Endothelial cell of umbilical vein (primary cell): ENCODE measurements at regions not wholly inside any gene's neighbourhood (a gene's known extent, or its start where the extent isn't known, plus 50 kb on each side); places are given as distances from the start of the nearest gene placed in this dataset.

Source experiments
- BruUV-seq: library from RNA; stranded (reverse); fragments of 400-500 nt; replicated peaks from 2 replicates; lab custom pipeline; 2021; lab: Mats Ljungman, UMichigan
- CTCF ChIA-PET: fragments of 300-600, 350-600 bp; sonication (Branson Sonifier 250); formaldehyde crosslinking; loops from one replicate; lab custom pipeline; 2021; ENCODE audit warnings: antibody characterized with exemption, inconsistent platforms; lab: Charles Lee
- POLR2A ChIA-PET: fragments of 300-600, 350-600 bp; sonication (Branson Sonifier 250); formaldehyde crosslinking; loops from one replicate; lab custom pipeline; 2021; ENCODE audit warnings: antibody characterized with exemption, inconsistent platforms; lab: Charles Lee
- DNase-seq: peaks from one replicate; pipeline ENCODE4 v3.0.0-alpha.2; 2011; ENCODE audit warnings: low read depth, low spot score
- FAIRE-seq: peaks from 2 replicates; lab custom pipeline; 2011; peaks lifted over from hg19 to GRCh38; lab: Jason Lieb, UNC
- H2AFZ ChIP-seq: 2 replicates; pipeline ENCODE4 v1.6.0; 2012; ENCODE audit warnings: low read depth, low read length, control low read depth, inconsistent platforms
- H3K27ac ChIP-seq: 2 replicates; pipeline ENCODE4 v1.5.1; 2011; ENCODE audit warnings: low read depth, mild to moderate bottlenecking, control low read depth, low read length, moderate library complexity; ENCODE audit not compliant: insufficient read depth
- H3K27me3 ChIP-seq, 2 experiments: 2 replicates each; pipeline versions ENCODE4 v1.6.0 to v1.6.1; 2011; ENCODE audit warnings: low read length in 2 of 2, mixed read lengths in 1 of 2; ENCODE audit not compliant: control insufficient read depth in 2 of 2, insufficient read depth in 2 of 2
- H3K36me3 ChIP-seq, 2 experiments: 2 replicates in 1 of 2; 3 replicates in 1 of 2; pipeline ENCODE4 v1.5.1; 2011; ENCODE audit warnings: low read length in 2 of 2, mild to moderate bottlenecking in 1 of 2, moderate library complexity in 1 of 2; ENCODE audit not compliant: control insufficient read depth in 2 of 2, insufficient read depth in 2 of 2; ENCODE audit errors: extremely low read depth in 1 of 2
- H3K4me1 ChIP-seq: 3 replicates; pipeline ENCODE4 v1.5.1; 2011; ENCODE audit warnings: mild to moderate bottlenecking, low read length; ENCODE audit not compliant: control insufficient read depth, insufficient read depth; ENCODE audit errors: extremely low read depth
- H3K4me2 ChIP-seq: 2 replicates; pipeline ENCODE4 v1.6.1; 2011; ENCODE audit warnings: low read length, control low read depth, mixed read lengths; ENCODE audit not compliant: insufficient read depth
- H3K4me3 ChIP-seq, 3 experiments: fragments of 200-600 bp in 1 of 3; sonication (generic), shearing (Covaris generic) in 1 of 3; replicated peaks in 1 of 3; 2 replicates each; pipeline ENCODE4 v1.5.1; 2011 to 2016; ENCODE audit warnings: control low read depth in 3 of 3, low read length in 3 of 3, mild to moderate bottlenecking in 2 of 3, inconsistent platforms in 1 of 3, low read depth in 1 of 3, moderate library complexity in 1 of 3; ENCODE audit not compliant: insufficient read depth in 1 of 3
- H3K79me2 ChIP-seq: 2 replicates; pipeline ENCODE4 v1.6.0; 2012; ENCODE audit warnings: low read length, inconsistent platforms; ENCODE audit not compliant: control insufficient read depth, insufficient read depth
- H3K9ac ChIP-seq: replicated peaks from 2 replicates; pipeline ENCODE3; 2011; ENCODE audit warnings: low read length, control low read depth; ENCODE audit not compliant: insufficient read depth; ENCODE audit errors: extremely low read depth
- H3K9me1 ChIP-seq: replicated peaks from 3 replicates; pipeline ENCODE4 v1.6.0; 2011; ENCODE audit warnings: mild to moderate bottlenecking, low read length; ENCODE audit not compliant: control insufficient read depth, insufficient read depth; ENCODE audit errors: extremely low read depth
- H3K9me3 ChIP-seq: replicated peaks from 2 replicates; pipeline ENCODE4 v1.5.1; 2012; ENCODE audit warnings: low read length, inconsistent platforms; ENCODE audit not compliant: control insufficient read depth, insufficient read depth
- H4K20me1 ChIP-seq: replicated peaks from 2 replicates; pipeline ENCODE3; 2011; ENCODE audit warnings: mild to moderate bottlenecking, low read length; ENCODE audit not compliant: control insufficient read depth, insufficient read depth; ENCODE audit errors: extremely low read depth
- EZH2 ChIP-seq: IDR thresholded peaks from 2 replicates; pipeline ENCODE4 v1.6.1; 2012; ENCODE audit warnings: borderline replicate concordance, low read depth, mild to moderate bottlenecking, moderate library complexity, low read length, inconsistent platforms; ENCODE audit not compliant: severe bottlenecking
- FOS ChIP-seq: IDR thresholded peaks from 2 replicates; pipeline ENCODE4 v1.6.1; 2011; ENCODE audit warnings: mild to moderate bottlenecking, low read length, moderate library complexity, borderline replicate concordance; ENCODE audit not compliant: insufficient read depth
- GATA2 ChIP-seq: IDR thresholded peaks from 2 replicates; pipeline ENCODE4 v1.7.0; 2011; ENCODE audit warnings: low read depth, mild to moderate bottlenecking, moderate library complexity, mixed read lengths, low read length; ENCODE audit not compliant: insufficient read length, insufficient read depth
- JUN ChIP-seq: IDR thresholded peaks from 2 replicates; pipeline ENCODE4 v1.6.1; 2011; ENCODE audit warnings: borderline replicate concordance, low read depth; ENCODE audit not compliant: insufficient read length, insufficient read depth
- MYC ChIP-seq: IDR thresholded peaks from one replicate; pipeline ENCODE4 v1.6.1; 2011; ENCODE audit warnings: mild to moderate bottlenecking, low read depth, low read length
- POLR2A ChIP-seq: IDR thresholded peaks from 2 replicates; pipeline ENCODE4 v1.6.1; 2012; ENCODE audit warnings: low read depth, mild to moderate bottlenecking, control low read depth, low read length
- POLR2AphosphoS5 ChIP-seq: IDR thresholded peaks from 2 replicates; pipeline ENCODE4 v1.6.1; 2012; ENCODE audit warnings: low read depth, mild to moderate bottlenecking, control low read depth, low read length, moderate library complexity; ENCODE audit not compliant: insufficient read depth
- dilution Hi-C: fragments of 300-500 bp; cut with MboI; formaldehyde crosslinking; loops from one replicate; pipeline ENCODE4 v1.15.0; 2019; ENCODE audit warnings: low sequenced_read_pairs; ENCODE audit not compliant: extremely low pct_ligation_motif_present
- intact Hi-C: fragments of 100-400 bp; cut with micrococcal nuclease; formaldehyde crosslinking; loops from one replicate; pipeline ENCODE4 v1.10.0; 2022
- TF ChIP-seq, protein P1 (sequence below), 2 donors: IDR thresholded peaks; 1 replicate in 1 of 2; 2 replicates in 1 of 2; pipeline ENCODE4 v1.5.1; 2011; ENCODE audit warnings: low read length in 2 of 2, mild to moderate bottlenecking in 2 of 2, moderate library complexity in 2 of 2, control low read depth in 1 of 2, inconsistent platforms in 1 of 2, low read depth in 1 of 2; ENCODE audit not compliant: insufficient read depth in 1 of 2; ENCODE audit errors: extremely low read depth in 1 of 2
- TF ChIP-seq, protein P2 (sequence below): IDR thresholded peaks from 2 replicates; pipeline ENCODE4 v1.6.1; 2011; ENCODE audit not compliant: insufficient read depth, insufficient read length

DNA sequence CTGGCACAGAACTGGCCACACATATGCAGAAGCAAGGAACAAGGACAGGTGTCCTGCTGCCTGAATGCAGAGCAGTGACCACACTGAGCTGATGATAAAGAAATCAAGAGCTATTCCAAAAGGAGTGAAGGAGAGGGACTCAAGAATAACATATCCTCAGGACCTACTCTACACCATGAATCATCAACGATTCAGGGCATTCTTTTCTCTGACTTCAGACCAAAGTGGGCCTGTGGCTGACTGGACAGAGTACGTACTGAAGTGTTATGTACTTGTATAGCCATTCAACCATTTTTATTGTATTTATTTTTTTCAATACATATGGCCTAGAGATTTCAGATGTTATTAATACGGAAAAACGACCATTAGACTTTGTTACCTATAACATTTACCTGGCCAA is 177.5 kb upstream of the TMTC1 start:
- FAIRE-seq, result no peak
- H3K4me2 ChIP-seq, result no peak overlapping the region
- dilution Hi-C loops (no loop called here), intact Hi-C loops (no loop called here)
- ChIA-PET POLR2A (no interaction called here), CTCF (interaction anchor here (1.5 kb wide), 1 partner anchor 138 kb away, joined by 5 read pairs; no protein-coding TSS in a partner anchor)
- H3K9me3 ChIP-seq, result no peaks in the 10 kb centered on the region
- H4K20me1 ChIP-seq, result no peaks in the 10 kb centered on the region
- H3K9ac ChIP-seq, result no peak overlapping the region
- no peaks in the 10 kb centered on the region for H3K79me2 ChIP-seq
- H2AFZ ChIP-seq, result no peak overlapping the region
- no peak for DNase-seq
- H3K4me1 ChIP-seq, result no peaks in the 10 kb centered on the region
- no peak for TF ChIP-seq POLR2A
- no TSS peak for BruUV-seq
- H3K27ac ChIP-seq, result no peak overlapping the region
- no peaks in the 10 kb centered on the region for H3K9me1 ChIP-seq
- no peaks in the 10 kb centered on the region for H3K36me3 ChIP-seq
- no peak overlapping the region for H3K4me3 ChIP-seq
- no peaks in the 10 kb centered on the region for H3K27me3 ChIP-seq

DNA sequence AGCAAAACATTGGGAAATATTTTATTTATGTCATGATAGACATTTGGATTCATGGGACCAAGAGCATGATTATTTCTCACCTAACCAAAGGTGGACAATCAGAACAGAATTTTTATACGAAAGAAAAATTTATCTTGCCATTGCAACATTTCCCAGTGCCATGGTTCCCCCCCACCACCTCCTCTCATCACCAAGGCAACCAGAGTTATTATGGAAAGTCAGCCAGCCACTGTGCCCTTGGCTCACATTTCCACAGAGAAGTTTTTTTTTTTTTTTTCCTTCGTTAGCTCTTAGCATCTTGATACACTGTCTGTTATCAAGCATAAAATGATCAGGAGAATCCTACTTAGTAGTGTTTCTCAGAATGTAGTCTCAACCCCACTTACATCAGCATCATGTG is 176.4 kb upstream of the TMTC1 start:
- Histone ChIP-seq H3K4me2 (no peak overlapping the region), H3K9me3 (no peaks in the 10 kb centered on the region), H3K79me2 (no peaks in the 10 kb centered on the region), H3K36me3 (no peaks in the 10 kb centered on the region), H4K20me1 (no peaks in the 10 kb centered on the region), H3K9me1 (no peaks in the 10 kb centered on the region), H3K27me3 (no peaks in the 10 kb centered on the region), H3K9ac (no peak overlapping the region), H3K27ac (no peak overlapping the region), H3K4me1 (no peaks in the 10 kb centered on the region), H3K4me3 (no peak overlapping the region), H2AFZ (no peak overlapping the region)
- TF ChIP-seq FOS, result no peak
- no peak for TF ChIP-seq POLR2A
- TF ChIP-seq MYC, result no peak
- no peak for TF ChIP-seq GATA2
- no peak for TF ChIP-seq JUN
- no peak for TF ChIP-seq EZH2
- TF ChIP-seq, protein P1, sequence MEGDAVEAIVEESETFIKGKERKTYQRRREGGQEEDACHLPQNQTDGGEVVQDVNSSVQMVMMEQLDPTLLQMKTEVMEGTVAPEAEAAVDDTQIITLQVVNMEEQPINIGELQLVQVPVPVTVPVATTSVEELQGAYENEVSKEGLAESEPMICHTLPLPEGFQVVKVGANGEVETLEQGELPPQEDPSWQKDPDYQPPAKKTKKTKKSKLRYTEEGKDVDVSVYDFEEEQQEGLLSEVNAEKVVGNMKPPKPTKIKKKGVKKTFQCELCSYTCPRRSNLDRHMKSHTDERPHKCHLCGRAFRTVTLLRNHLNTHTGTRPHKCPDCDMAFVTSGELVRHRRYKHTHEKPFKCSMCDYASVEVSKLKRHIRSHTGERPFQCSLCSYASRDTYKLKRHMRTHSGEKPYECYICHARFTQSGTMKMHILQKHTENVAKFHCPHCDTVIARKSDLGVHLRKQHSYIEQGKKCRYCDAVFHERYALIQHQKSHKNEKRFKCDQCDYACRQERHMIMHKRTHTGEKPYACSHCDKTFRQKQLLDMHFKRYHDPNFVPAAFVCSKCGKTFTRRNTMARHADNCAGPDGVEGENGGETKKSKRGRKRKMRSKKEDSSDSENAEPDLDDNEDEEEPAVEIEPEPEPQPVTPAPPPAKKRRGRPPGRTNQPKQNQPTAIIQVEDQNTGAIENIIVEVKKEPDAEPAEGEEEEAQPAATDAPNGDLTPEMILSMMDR (IDR thresholded peaks at IDR 0.05; ENCODE audit: extremely low read depth in 1 of 2, insufficient read depth in 1 of 2, low read depth in 1 of 2, low read length in 2 of 2), result no peak
- TF ChIP-seq, protein P2, sequence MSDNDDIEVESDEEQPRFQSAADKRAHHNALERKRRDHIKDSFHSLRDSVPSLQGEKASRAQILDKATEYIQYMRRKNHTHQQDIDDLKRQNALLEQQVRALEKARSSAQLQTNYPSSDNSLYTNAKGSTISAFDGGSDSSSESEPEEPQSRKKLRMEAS, result no peak
- no peak for TF ChIP-seq POLR2AphosphoS5
- FAIRE-seq (no peak), DNase-seq (no peak)
- BruUV-seq, result no TSS peak
- POLR2A ChIA-PET, result no interaction called here
- intact Hi-C loops, result no loop called here
- dilution Hi-C loops, result no loop called here
- CTCF ChIA-PET, result interaction anchor here (0.6 to 1.5 kb wide), 2 partner anchors 24 to 139 kb away, joined by 3 to 5 read pairs; no protein-coding TSS in a partner anchor
